ENCODE measurements at regions not wholly inside any gene's neighbourhood (a gene's known extent, or its start where the extent isn't known, plus 50 kb on each side); places are given as distances from the start of the nearest gene placed in this dataset.

GRCh38 chrX:88146577-88146976 is 600.4 kb upstream of the CPXCR1 start:
- TF ChIP-seq, protein P1, sequence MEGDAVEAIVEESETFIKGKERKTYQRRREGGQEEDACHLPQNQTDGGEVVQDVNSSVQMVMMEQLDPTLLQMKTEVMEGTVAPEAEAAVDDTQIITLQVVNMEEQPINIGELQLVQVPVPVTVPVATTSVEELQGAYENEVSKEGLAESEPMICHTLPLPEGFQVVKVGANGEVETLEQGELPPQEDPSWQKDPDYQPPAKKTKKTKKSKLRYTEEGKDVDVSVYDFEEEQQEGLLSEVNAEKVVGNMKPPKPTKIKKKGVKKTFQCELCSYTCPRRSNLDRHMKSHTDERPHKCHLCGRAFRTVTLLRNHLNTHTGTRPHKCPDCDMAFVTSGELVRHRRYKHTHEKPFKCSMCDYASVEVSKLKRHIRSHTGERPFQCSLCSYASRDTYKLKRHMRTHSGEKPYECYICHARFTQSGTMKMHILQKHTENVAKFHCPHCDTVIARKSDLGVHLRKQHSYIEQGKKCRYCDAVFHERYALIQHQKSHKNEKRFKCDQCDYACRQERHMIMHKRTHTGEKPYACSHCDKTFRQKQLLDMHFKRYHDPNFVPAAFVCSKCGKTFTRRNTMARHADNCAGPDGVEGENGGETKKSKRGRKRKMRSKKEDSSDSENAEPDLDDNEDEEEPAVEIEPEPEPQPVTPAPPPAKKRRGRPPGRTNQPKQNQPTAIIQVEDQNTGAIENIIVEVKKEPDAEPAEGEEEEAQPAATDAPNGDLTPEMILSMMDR (IDR thresholded peaks at IDR 0.05; ENCODE audit: insufficient read depth, low read depth, low read length), result no peak
- TF ChIP-seq EZH2 (IDR thresholded peaks at IDR 0.05; ENCODE audit: insufficient read depth, low read length), result no peak

Measured in astrocyte (in vitro differentiated cells and primary cell).